ENCODE measurements at regions not wholly inside any gene's neighbourhood (a gene's known extent, or its start where the extent isn't known, plus 50 kb on each side); places are given as distances from the start of the nearest gene placed in this dataset.

- no peak overlapping the region for H3K4me3 ChIP-seq
- 0 out of 22 replicates have a peak, but pooled peaks cover 0 to 5% (median 0%) of the 10 kb centered on the region in 11 experiments for H3K9me3 ChIP-seq (replicated peaks in 1 of 11)
- no peak overlapping the region; a peak in 1 of 22 replicates for H3K4me2 ChIP-seq
- no peaks in the 10 kb centered on the region for H3K36me3 ChIP-seq
- H3K27ac ChIP-seq: no peak overlapping the region
- H3K4me1 ChIP-seq: peaks cover 0 to 4% (median 0%) of the 10 kb centered on the region in 10 experiments; a peak in 1 of 20 replicates
- no peak for TF ChIP-seq Cebpa-rat (IDR thresholded peaks at IDR 0.05)
- H3K27me3 ChIP-seq: no peaks in the 10 kb centered on the region
- H3K9ac ChIP-seq: no peak overlapping the region
- no peaks in the 10 kb centered on the region for H4K20me1 ChIP-seq
These were observed 873.5 kb downstream of the EPHA7 start for GRCh38 chr6:92545861-92546260.

GRCh38 chr6:92541448-92542060, 877.8 kb downstream of the EPHA7 start:
- Histone ChIP-seq H3K4me2 (no peak overlapping the region), H3K27me3 (no peaks in the 10 kb centered on the region), H4K20me1 (no peaks in the 10 kb centered on the region), H3K4me1 (peaks cover 0 to 21% (median 0%) of the 10 kb centered on the region in 10 experiments; a peak in 5 of 20 replicates), H3K27ac (no peak overlapping the region), H3K9ac (no peak overlapping the region), H3K9me3 (replicated peaks in 1 of 11) (no peaks in the 10 kb centered on the region), H3K36me3 (no peaks in the 10 kb centered on the region), H3K4me3 (no peak overlapping the region)
- no peak for TF ChIP-seq Cebpa-rat (IDR thresholded peaks at IDR 0.05)

- H3K9ac ChIP-seq: no peak overlapping the region
- H3K4me2 ChIP-seq: peak overlapping the region in 1 of 11 experiments; percentile 24; a peak in 2 of 22 replicates
- 0 out of 22 replicates have a peak overlapping the region, but pooled peaks of 1 of the 11 experiments have one; percentile 5 for H3K27ac ChIP-seq
- no peaks in the 10 kb centered on the region for H3K27me3 ChIP-seq
- no peaks in the 10 kb centered on the region for H3K36me3 ChIP-seq
- peaks cover 0 to 17% (median 0%) of the 10 kb centered on the region in 10 experiments; a peak in 5 of 20 replicates for H3K4me1 ChIP-seq
- no peak for TF ChIP-seq Cebpa-rat (IDR thresholded peaks at IDR 0.05)
- H3K9me3 ChIP-seq (replicated peaks in 1 of 11): no peaks in the 10 kb centered on the region
- H3K4me3 ChIP-seq: no peak overlapping the region
- H4K20me1 ChIP-seq: no peaks in the 10 kb centered on the region
These were observed 880.4 kb downstream of the EPHA7 start for GRCh38 chr6:92538926-92539325.

GRCh38 chr6:92538275-92538674, 881.1 kb downstream of the EPHA7 start:
- Histone ChIP-seq H3K4me2 (peak overlapping the region in 1 of 11 experiments; percentile 24; a peak in 1 of 22 replicates), H3K9me3 (replicated peaks in 1 of 11) (no peaks in the 10 kb centered on the region), H3K4me1 (peaks cover 0 to 17% (median 0%) of the 10 kb centered on the region in 10 experiments; a peak in 5 of 20 replicates), H3K9ac (no peak overlapping the region), H4K20me1 (no peaks in the 10 kb centered on the region), H3K36me3 (no peaks in the 10 kb centered on the region), H3K27ac (no peak overlapping the region), H3K4me3 (no peak overlapping the region), H3K27me3 (no peaks in the 10 kb centered on the region)
- no peak for TF ChIP-seq Cebpa-rat (IDR thresholded peaks at IDR 0.05)

GRCh38 chr6:92534109-92534508, 885.2 kb downstream of the EPHA7 start:
- Histone ChIP-seq H3K4me3 (no peak overlapping the region), H3K36me3 (no peaks in the 10 kb centered on the region), H3K4me2 (no peak overlapping the region), H4K20me1 (no peaks in the 10 kb centered on the region), H3K27me3 (no peaks in the 10 kb centered on the region), H3K9ac (no peak overlapping the region), H3K27ac (no peak overlapping the region), H3K4me1 (peaks cover 0 to 12% (median 0%) of the 10 kb centered on the region in 10 experiments; a peak in 5 of 20 replicates), H3K9me3 (replicated peaks in 1 of 11) (no peaks in the 10 kb centered on the region)
- TF ChIP-seq Cebpa-rat (IDR thresholded peaks at IDR 0.05): no peak

GRCh38 chr6:92522589-92522988, 896.8 kb downstream of the EPHA7 start:
- TF ChIP-seq Cebpa-rat (IDR thresholded peaks at IDR 0.05): peak in 1 of 11 experiments; percentile 56; a peak in 1 of 22 replicates
- no peak overlapping the region for H3K27ac ChIP-seq
- H3K4me3 ChIP-seq: no peak overlapping the region
- H3K4me1 ChIP-seq: no peaks in the 10 kb centered on the region
- H3K9me3 ChIP-seq (replicated peaks in 1 of 11): peaks cover 0 to 18% (median 0%) of the 10 kb centered on the region in 11 experiments; a peak in 5 of 22 replicates
- H4K20me1 ChIP-seq: no peaks in the 10 kb centered on the region
- no peak overlapping the region for H3K4me2 ChIP-seq
- no peak overlapping the region for H3K9ac ChIP-seq
- no peaks in the 10 kb centered on the region for H3K27me3 ChIP-seq
- no peaks in the 10 kb centered on the region for H3K36me3 ChIP-seq

GRCh38 chr6:92521553-92521952, 897.8 kb downstream of the EPHA7 start:
- no peak overlapping the region for H3K27ac ChIP-seq

GRCh38 chr6:92510137-92510536, 909.2 kb downstream of the EPHA7 start:
- no peak for TF ChIP-seq Cebpa-rat (IDR thresholded peaks at IDR 0.05)
- Histone ChIP-seq H3K4me3 (no peak overlapping the region), H3K27me3 (no peaks in the 10 kb centered on the region), H3K36me3 (peaks cover 0 to 3% (median 0%) of the 10 kb centered on the region in 11 experiments; a peak in 2 of 22 replicates), H3K9me3 (replicated peaks in 1 of 11) (peaks cover 30 to 57% (median 47%) of the 10 kb centered on the region in 11 experiments), H3K4me2 (0 out of 22 replicates have a peak overlapping the region, but pooled peaks of 1 of the 11 experiments have one; percentile 6), H3K27ac (peak overlapping the region in 3 of 11 experiments; percentile 1 to 36 (median 4); a peak in 2 of 22 replicates), H3K4me1 (peaks cover 0 to 12% (median 2%) of the 10 kb centered on the region in 10 experiments; a peak in 7 of 20 replicates), H3K9ac (no peak overlapping the region), H4K20me1 (no peaks in the 10 kb centered on the region)

More at GRCh38 chr6:92521553-92521952, 897.8 kb downstream of the EPHA7 start:
- Histone ChIP-seq H3K36me3 (no peaks in the 10 kb centered on the region), H3K4me2 (no peak overlapping the region), H4K20me1 (no peaks in the 10 kb centered on the region), H3K4me3 (no peak overlapping the region), H3K4me1 (no peaks in the 10 kb centered on the region), H3K9me3 (replicated peaks in 1 of 11) (peaks cover 0 to 18% (median 0%) of the 10 kb centered on the region in 11 experiments; a peak in 5 of 22 replicates), H3K9ac (no peak overlapping the region), H3K27me3 (no peaks in the 10 kb centered on the region)
- no peak for TF ChIP-seq Cebpa-rat (IDR thresholded peaks at IDR 0.05)

GRCh38 chr6:92507552-92507951, 911.8 kb downstream of the EPHA7 start:
- Histone ChIP-seq H3K9ac (no peak overlapping the region), H3K27ac (no peak overlapping the region), H3K36me3 (peaks cover 0 to 3% (median 0%) of the 10 kb centered on the region in 11 experiments; a peak in 2 of 22 replicates), H3K27me3 (no peaks in the 10 kb centered on the region), H4K20me1 (no peaks in the 10 kb centered on the region), H3K4me1 (peaks cover 0 to 12% (median 2%) of the 10 kb centered on the region in 10 experiments; a peak in 7 of 20 replicates), H3K9me3 (replicated peaks in 1 of 11) (peaks cover 30 to 56% (median 47%) of the 10 kb centered on the region in 11 experiments), H3K4me3 (no peak overlapping the region), H3K4me2 (peak overlapping the region in 1 of 11 experiments; percentile 38; a peak in 2 of 22 replicates)
- TF ChIP-seq Cebpa-rat (IDR thresholded peaks at IDR 0.05): peak in 2 of 11 experiments; percentile 17 to 51; a peak in 2 of 22 replicates

All from BLaER1 treated with 17β-estradiol and CSF1 and Interleukin-3, amounts not matched to agents 10 nM and 100 nM (cell line).